OCI-LY3 (cell line): ENCODE measurements at regions not wholly inside any gene's neighbourhood (a gene's known extent, or its start where the extent isn't known, plus 50 kb on each side); places are given as distances from the start of the nearest gene placed in this dataset.

Experiments
- H2AFZ ChIP-seq: fragments of 200-600, 300-600 bp; shearing (Covaris generic); 2 replicates; pipeline ENCODE4 v1.6.0; 2014; ENCODE audit warnings: antibody characterized with exemption, low read depth, low read length
- H3K27ac ChIP-seq: fragments of 200-600, 300-600 bp; sonication (generic); 2 replicates; pipeline ENCODE4 v1.5.1; 2014; ENCODE audit warnings: mild to moderate bottlenecking, low read length, moderate library complexity, mixed read lengths
- H3K27me3 ChIP-seq: fragments of 200-600, 300-600 bp; sonication (generic); 2 replicates; pipeline ENCODE4 v1.6.1; 2014; ENCODE audit warnings: low read depth, low read length, mixed read lengths
- H3K36me3 ChIP-seq: fragments of 200-600, 300-600 bp; sonication (generic); replicated peaks from 2 replicates; pipeline ENCODE3; 2014; ENCODE audit warnings: low read depth, low read length, mixed read lengths
- H3K4me1 ChIP-seq: fragments of 300-600, 200-600 bp; sonication (generic); 2 replicates; pipeline ENCODE4 v1.6.1; 2014; ENCODE audit warnings: low read length, mixed read lengths
- H3K4me2 ChIP-seq: fragments of 200-600, 300-600 bp; sonication (generic); 2 replicates; pipeline ENCODE4 v1.6.1; 2014; ENCODE audit warnings: low read length, mixed read lengths
- H3K4me3 ChIP-seq: fragments of 300-600, 200-600 bp; sonication (generic); 2 replicates; pipeline ENCODE4 v1.5.1; 2014; ENCODE audit warnings: antibody characterized with exemption, mild to moderate bottlenecking, low read length, moderate library complexity
- H3K79me2 ChIP-seq: fragments of 300-600, 200-600 bp; shearing (Covaris generic); 2 replicates; pipeline ENCODE4 v1.6.1; 2014; ENCODE audit warnings: mild to moderate bottlenecking, low read length, mixed read lengths
- H3K9ac ChIP-seq: fragments of 300-600, 200-600 bp; shearing (Covaris generic); 2 replicates; pipeline ENCODE4 v1.6.0; 2014; ENCODE audit warnings: mild to moderate bottlenecking, low read length, moderate library complexity
- H3K9me3 ChIP-seq: fragments of 200-600, 300-600 bp; shearing (Covaris generic); 2 replicates; pipeline ENCODE4 v1.6.1; 2014; ENCODE audit warnings: low read length, mixed read lengths; ENCODE audit not compliant: insufficient read depth
- H4K20me1 ChIP-seq: fragments of 200-600, 300-600 bp; sonication (generic); 2 replicates; pipeline ENCODE4 v1.6.1; 2016; ENCODE audit warnings: low read length, mixed read lengths; ENCODE audit not compliant: insufficient read depth
- EZH2phosphoT487 ChIP-seq: fragments of 200-600 bp; shearing (Covaris generic); IDR thresholded peaks from 2 replicates; pipeline ENCODE4 v1.6.1; 2018; ENCODE audit warnings: antibody characterized with exemption, mixed run types, low read depth
- TF ChIP-seq, protein P1 (sequence below): fragments of 200-600, 300-600 bp; sonication (generic); IDR thresholded peaks from 2 replicates; pipeline ENCODE4 v1.5.1; 2014; ENCODE audit warnings: antibody characterized with exemption, low read length, low read depth

DNA sequence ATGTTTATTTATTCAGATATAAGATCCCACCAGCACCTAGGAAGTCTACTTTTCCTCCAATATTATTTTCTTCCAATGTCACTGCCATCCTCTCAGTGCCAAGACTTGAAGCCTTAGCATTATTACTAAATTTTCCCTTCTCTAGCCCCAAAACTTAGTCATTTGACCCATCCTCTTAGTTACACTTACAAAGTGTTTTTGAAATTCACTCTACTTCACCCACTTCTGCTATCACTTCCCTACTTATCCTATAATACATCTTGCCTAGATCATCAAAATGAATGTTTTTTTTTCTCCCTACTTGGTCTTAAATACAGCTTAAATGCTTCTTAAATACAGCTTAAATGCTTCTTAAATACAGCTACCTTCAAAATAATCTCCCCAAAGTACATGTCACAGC lies 376.6 kb downstream of the RSL24D1 start:
- Histone ChIP-seq H3K27me3 (no peaks in the 10 kb centered on the region), H3K9ac (no peak overlapping the region), H4K20me1 (no peaks in the 10 kb centered on the region), H3K36me3 (no peaks in the 10 kb centered on the region), H3K79me2 (no peaks in the 10 kb centered on the region), H3K4me2 (no peak overlapping the region), H3K4me3 (no peak overlapping the region), H2AFZ (no peak overlapping the region), H3K4me1 (no peaks in the 10 kb centered on the region), H3K27ac (no peak overlapping the region), H3K9me3 (no peaks in the 10 kb centered on the region)
- no peak for TF ChIP-seq EZH2phosphoT487
- TF ChIP-seq, protein P1, sequence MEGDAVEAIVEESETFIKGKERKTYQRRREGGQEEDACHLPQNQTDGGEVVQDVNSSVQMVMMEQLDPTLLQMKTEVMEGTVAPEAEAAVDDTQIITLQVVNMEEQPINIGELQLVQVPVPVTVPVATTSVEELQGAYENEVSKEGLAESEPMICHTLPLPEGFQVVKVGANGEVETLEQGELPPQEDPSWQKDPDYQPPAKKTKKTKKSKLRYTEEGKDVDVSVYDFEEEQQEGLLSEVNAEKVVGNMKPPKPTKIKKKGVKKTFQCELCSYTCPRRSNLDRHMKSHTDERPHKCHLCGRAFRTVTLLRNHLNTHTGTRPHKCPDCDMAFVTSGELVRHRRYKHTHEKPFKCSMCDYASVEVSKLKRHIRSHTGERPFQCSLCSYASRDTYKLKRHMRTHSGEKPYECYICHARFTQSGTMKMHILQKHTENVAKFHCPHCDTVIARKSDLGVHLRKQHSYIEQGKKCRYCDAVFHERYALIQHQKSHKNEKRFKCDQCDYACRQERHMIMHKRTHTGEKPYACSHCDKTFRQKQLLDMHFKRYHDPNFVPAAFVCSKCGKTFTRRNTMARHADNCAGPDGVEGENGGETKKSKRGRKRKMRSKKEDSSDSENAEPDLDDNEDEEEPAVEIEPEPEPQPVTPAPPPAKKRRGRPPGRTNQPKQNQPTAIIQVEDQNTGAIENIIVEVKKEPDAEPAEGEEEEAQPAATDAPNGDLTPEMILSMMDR, result no peak

DNA sequence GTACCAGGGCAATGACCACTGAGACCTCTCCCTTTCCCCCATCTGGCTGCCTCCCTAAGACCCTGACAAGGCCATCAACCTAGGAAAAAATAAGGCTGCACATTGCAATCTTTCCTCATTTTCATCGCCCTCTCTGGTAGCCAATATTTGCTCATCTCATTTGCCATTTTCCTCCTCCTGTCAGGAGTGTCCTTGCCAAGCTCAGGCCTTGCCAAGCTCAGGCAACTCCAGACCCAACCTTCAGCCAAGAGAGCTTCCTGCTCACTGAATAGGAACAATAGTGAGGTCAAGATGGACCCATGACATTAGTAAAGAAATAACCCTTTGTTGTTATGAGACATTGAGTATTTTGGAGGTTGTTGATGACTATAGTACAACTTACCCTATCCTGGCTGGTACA lies 380.3 kb downstream of the RSL24D1 start:
- Histone ChIP-seq H3K4me1 (no peaks in the 10 kb centered on the region), H3K79me2 (no peaks in the 10 kb centered on the region), H3K36me3 (no peaks in the 10 kb centered on the region), H3K27me3 (no peaks in the 10 kb centered on the region), H3K4me2 (no peak overlapping the region), H3K4me3 (no peak overlapping the region), H3K9ac (no peak overlapping the region), H3K27ac (no peak overlapping the region), H3K9me3 (no peaks in the 10 kb centered on the region), H4K20me1 (no peaks in the 10 kb centered on the region), H2AFZ (no peak overlapping the region)
- TF ChIP-seq EZH2phosphoT487, result no peak
- TF ChIP-seq, protein P1, result no peak

DNA sequence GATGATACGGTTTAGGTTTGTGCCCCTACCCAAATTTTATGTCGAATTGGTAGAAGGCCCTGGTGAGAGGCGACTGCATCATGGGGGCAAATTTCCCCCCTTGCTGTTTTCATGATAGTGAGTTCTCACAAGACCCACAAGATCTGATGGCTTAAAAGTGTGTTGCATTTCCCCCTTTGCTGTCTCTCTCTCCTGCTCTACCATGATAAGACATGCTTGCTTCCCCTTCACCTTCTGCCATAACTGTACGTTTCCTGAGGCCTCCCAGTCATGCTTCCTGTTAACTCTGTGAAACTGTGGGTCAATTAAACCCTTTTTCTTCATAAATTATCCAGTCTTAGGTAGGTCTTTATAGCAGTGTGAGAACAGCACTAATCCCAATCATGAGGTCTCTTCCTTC lies 381.2 kb downstream of the RSL24D1 start:
- H3K9ac ChIP-seq, result no peak overlapping the region
- no peak overlapping the region for H3K4me3 ChIP-seq
- no peaks in the 10 kb centered on the region for H3K79me2 ChIP-seq
- TF ChIP-seq EZH2phosphoT487, result no peak
- TF ChIP-seq, protein P1, result no peak
- no peaks in the 10 kb centered on the region for H3K4me1 ChIP-seq
- no peaks in the 10 kb centered on the region for H3K36me3 ChIP-seq
- H3K27ac ChIP-seq, result no peak overlapping the region
- H3K27me3 ChIP-seq, result no peaks in the 10 kb centered on the region
- H3K9me3 ChIP-seq, result no peaks in the 10 kb centered on the region
- H3K4me2 ChIP-seq, result no peak overlapping the region
- no peak overlapping the region for H2AFZ ChIP-seq
- no peaks in the 10 kb centered on the region for H4K20me1 ChIP-seq

DNA sequence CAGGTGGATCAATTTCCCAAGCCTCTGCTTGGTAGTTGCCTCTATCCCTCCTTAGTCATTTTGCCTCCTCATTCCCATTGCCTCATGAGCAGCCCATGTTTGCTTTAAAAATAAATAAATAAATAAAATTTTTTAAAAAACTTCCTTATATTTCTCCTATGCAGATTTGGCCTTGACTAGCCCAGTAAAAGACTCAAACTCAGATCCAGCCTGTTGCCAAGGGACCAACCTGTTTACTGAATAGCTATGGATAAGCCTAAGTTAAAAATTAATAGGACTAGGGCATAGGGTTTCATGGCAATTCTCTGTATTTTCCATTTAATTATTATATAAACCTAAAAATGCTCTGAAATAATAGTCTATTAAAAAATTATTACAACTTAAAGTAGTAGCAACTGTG lies 384.4 kb downstream of the RSL24D1 start:
- H3K27ac ChIP-seq, result no peak overlapping the region
- no peaks in the 10 kb centered on the region for H3K4me1 ChIP-seq

More for the DNA sequence above, 384.4 kb downstream of the RSL24D1 start:
- Histone ChIP-seq H3K4me3 (no peak overlapping the region), H3K9ac (no peak overlapping the region), H3K9me3 (no peaks in the 10 kb centered on the region), H3K27me3 (no peaks in the 10 kb centered on the region), H4K20me1 (no peaks in the 10 kb centered on the region), H3K79me2 (no peaks in the 10 kb centered on the region), H3K36me3 (no peaks in the 10 kb centered on the region), H3K4me2 (no peak overlapping the region), H2AFZ (no peak overlapping the region)
- TF ChIP-seq, protein P1, result no peak
- no peak for TF ChIP-seq EZH2phosphoT487
